GM12878 (cell line): ENCODE measurements at regions not wholly inside any gene's neighbourhood (a gene's known extent, or its start where the extent isn't known, plus 50 kb on each side); places are given as distances from the start of the nearest gene placed in this dataset.

Source experiments
- EP300 ChIP-seq, 2 experiments: fragments of 150-350 bp in 1 of 2; IDR thresholded peaks; 2 replicates each; pipeline ENCODE4 v1.6.1; 2011 to 2012; ENCODE audit warnings: low read depth in 2 of 2, low read length in 2 of 2, borderline replicate concordance in 1 of 2, improper control_type of control experiment in 1 of 2, inconsistent platforms in 1 of 2; ENCODE audit not compliant: control insufficient read depth in 1 of 2
- FOS ChIP-seq: IDR thresholded peaks from 3 replicates; pipeline ENCODE4 v1.6.1; 2011; ENCODE audit warnings: borderline replicate concordance; ENCODE audit not compliant: insufficient read length; ENCODE audit errors: extremely low read depth
- FOXM1 ChIP-seq: IDR thresholded peaks from 2 replicates; pipeline ENCODE4 v1.6.1; 2012; ENCODE audit warnings: low read depth, mild to moderate bottlenecking, inconsistent platforms, low read length, moderate library complexity
- HDAC2 ChIP-seq: fragments of 200-600 bp; sonication (generic); IDR thresholded peaks from 2 replicates; pipeline ENCODE4 v1.6.1; 2017
- NRF1 ChIP-seq: conservative IDR thresholded peaks from 2 replicates; pipeline ENCODE4 v1.6.1; 2011; ENCODE audit warnings: mild to moderate bottlenecking, low read depth, low read length, improper control_type of control experiment
- POLR2A ChIP-seq: IDR thresholded peaks from 2 replicates; pipeline ENCODE4 v1.6.1; 2011; ENCODE audit warnings: low read depth, mild to moderate bottlenecking, low read length
- RAD51 ChIP-seq: fragments of 450-650 bp; IDR thresholded peaks from 2 replicates; pipeline ENCODE4 v1.6.1; 2016; ENCODE audit warnings: moderate library complexity, mild to moderate bottlenecking, inconsistent platforms
- SIN3A ChIP-seq: IDR thresholded peaks from 2 replicates; pipeline ENCODE4 v1.6.1; 2012; ENCODE audit warnings: low read depth, low read length, improper control_type of control experiment
- SMC3 ChIP-seq: IDR thresholded peaks from 2 replicates; pipeline ENCODE4 v1.6.1; 2011; ENCODE audit warnings: low read length, improper control_type of control experiment, borderline replicate concordance
- TCF7 ChIP-seq: IDR thresholded peaks from 2 replicates; pipeline ENCODE4 v1.6.1; 2014; ENCODE audit warnings: antibody characterized with exemption, borderline replicate concordance
- TF ChIP-seq, protein P1 (sequence below): fragments of 450-650 bp; IDR thresholded peaks from 2 replicates; pipeline ENCODE4 v1.6.1; 2017; ENCODE audit warnings: mild to moderate bottlenecking
- TF ChIP-seq, protein P2 (sequence below): fragments of 450-650 bp; formaldehyde crosslinking; IDR thresholded peaks from 2 replicates; pipeline ENCODE4 v1.4.0; 2022; ENCODE audit warnings: mild to moderate bottlenecking, moderate library complexity

DNA sequence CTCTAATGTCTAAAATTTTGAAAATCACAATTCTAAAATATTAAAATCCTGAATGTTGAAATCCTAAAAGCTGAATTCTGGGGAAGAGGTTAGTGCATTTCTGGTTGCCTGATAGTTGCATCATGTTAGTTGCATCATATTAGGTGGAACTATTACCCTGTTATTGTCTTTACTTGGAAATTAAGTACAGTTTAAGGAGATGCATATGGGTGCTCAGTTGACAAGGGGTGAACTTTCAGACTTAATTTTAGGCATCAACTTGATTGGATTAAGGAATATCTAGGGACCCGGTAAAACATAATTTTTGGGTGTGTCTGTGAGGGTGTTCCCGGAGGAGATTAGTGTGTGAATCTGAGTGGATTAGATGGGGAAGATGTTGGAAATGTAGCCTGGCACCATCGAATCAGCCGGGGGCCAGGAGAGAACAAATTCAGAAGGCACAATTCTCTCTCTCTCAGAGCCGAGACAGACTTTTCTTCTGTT, 409.8 kb downstream of the PLCL1 start:
- TF ChIP-seq SMC3 (no peak), NRF1 (no peak), FOXM1 (no peak), TCF7 (no peak), EP300 (IDR thresholded peaks at IDR 0.05; ENCODE audit: borderline replicate concordance in 1 of 2, control insufficient read depth in 1 of 2, low read depth in 2 of 2, low read length in 2 of 2) (no peak), HDAC2 (no peak), RAD51 (no peak), SIN3A (no peak), POLR2A (no peak), FOS (no peak)
- TF ChIP-seq, protein P1, sequence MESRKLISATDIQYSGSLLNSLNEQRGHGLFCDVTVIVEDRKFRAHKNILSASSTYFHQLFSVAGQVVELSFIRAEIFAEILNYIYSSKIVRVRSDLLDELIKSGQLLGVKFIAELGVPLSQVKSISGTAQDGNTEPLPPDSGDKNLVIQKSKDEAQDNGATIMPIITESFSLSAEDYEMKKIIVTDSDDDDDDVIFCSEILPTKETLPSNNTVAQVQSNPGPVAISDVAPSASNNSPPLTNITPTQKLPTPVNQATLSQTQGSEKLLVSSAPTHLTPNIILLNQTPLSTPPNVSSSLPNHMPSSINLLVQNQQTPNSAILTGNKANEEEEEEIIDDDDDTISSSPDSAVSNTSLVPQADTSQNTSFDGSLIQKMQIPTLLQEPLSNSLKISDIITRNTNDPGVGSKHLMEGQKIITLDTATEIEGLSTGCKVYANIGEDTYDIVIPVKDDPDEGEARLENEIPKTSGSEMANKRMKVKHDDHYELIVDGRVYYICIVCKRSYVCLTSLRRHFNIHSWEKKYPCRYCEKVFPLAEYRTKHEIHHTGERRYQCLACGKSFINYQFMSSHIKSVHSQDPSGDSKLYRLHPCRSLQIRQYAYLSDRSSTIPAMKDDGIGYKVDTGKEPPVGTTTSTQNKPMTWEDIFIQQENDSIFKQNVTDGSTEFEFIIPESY = no peak
- TF ChIP-seq, protein P2, sequence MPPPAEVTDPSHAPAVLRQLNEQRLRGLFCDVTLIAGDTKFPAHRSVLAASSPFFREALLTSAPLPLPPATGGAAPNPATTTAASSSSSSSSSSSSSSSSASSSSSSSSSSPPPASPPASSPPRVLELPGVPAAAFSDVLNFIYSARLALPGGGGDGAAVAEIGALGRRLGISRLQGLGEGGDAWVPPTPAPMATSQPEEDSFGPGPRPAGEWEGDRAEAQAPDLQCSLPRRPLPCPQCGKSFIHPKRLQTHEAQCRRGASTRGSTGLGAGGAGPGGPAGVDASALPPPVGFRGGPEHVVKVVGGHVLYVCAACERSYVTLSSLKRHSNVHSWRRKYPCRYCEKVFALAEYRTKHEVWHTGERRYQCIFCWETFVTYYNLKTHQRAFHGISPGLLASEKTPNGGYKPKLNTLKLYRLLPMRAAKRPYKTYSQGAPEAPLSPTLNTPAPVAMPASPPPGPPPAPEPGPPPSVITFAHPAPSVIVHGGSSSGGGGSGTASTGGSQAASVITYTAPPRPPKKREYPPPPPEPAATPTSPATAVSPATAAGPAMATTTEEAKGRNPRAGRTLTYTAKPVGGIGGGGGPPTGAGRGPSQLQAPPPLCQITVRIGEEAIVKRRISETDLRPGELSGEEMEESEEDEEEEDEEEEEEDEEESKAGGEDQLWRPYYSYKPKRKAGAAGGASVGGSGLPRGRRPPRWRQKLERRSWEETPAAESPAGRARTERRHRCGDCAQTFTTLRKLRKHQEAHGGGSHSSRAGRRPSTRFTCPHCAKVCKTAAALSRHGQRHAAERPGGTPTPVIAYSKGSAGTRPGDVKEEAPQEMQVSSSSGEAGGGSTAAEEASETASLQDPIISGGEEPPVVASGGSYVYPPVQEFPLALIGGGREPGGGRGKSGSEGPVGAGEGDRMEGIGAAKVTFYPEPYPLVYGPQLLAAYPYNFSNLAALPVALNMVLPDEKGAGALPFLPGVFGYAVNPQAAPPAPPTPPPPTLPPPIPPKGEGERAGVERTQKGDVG (CRISPR knock-in tag) = no peak
